GM21529 (cell line): ENCODE measurements at regions not wholly inside any gene's neighbourhood (a gene's known extent, or its start where the extent isn't known, plus 50 kb on each side); places are given as distances from the start of the nearest gene placed in this dataset.
A peak's percentile ranks its signal among the peaks of the same experiment; 100 is the strongest.
"Not testable (repeated sequence)": the region's sequence is repeated elsewhere in the genome, so short reads cannot be mapped to it uniquely, and the experiment has no call there.

Experiments
- ATAC-seq: cut with Tn5 transposase; IDR thresholded peaks from one replicate; pipeline ENCODE4 v1.9.1; 2021; ENCODE audit not compliant: unreplicated experiment

DNA sequence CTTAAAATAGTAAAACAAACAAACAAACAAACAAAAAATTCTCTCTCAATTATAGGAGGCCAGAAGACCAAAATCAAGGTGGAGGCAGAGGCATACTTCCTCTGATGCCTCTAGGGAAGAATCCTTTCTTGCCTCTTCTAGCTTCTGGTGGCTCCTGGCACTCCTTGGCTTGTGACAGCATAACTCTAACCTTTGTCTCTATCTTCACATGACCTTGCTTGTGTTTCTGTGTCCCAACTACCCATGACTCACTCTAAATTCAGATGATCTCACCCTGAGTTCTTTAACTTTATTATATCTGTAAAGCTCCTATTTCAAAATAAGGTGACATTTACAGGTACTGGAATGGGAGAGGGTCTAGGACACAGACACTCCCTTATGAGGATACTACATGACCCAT is 88.3 kb upstream of the ANTXRL start:
- ATAC-seq: no peak

DNA sequence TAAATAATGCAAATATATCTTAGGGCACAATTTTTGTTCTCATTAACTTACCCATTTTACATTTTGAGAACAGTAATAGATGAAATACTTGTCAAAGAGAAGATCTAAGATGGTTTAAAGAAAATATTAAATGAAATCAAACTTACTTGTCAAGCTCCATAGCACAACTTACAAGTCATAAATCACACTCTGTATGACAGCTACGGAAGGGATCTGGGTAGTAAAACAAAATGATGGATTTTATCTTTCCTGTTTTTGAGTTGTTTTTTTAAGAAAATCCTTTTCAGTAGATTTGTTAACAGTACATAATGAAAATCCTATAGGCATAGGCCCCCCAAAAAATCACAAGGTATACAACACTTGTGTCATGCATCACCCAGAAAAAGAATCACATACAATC is 84.4 kb upstream of the ANTXRL start:
- not testable (repeated sequence) for ATAC-seq

DNA sequence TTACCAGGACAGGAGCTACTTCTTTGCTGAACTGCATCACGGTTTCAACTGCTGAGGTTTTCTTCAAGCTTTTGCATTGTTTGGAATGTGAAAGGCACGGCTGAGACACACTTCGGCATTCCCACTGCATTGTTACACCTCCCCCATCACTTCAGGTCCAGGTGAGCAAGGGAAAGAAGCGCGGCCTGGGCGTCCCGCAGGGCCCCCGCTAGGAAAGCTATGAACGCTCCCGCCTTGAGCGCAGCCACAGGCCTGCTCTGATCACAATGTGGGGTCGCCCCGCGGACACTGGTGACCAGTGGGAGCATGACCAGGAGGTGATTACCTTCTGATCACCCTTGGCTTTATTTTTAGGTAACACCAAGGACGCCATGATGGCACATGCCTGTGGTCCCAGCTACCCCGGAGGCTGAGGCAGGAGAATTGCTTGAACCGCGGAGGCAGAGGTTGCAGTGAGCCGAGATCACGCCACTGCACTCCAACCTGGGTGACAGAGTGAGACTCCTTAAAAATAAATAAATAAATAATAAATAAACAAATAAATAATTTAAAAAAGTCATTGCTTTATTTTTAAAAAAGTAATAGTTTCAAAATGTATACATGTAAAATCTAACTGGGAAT is 82.2 kb upstream of the ANTXRL start:
- ATAC-seq: not testable (repeated sequence)

DNA sequence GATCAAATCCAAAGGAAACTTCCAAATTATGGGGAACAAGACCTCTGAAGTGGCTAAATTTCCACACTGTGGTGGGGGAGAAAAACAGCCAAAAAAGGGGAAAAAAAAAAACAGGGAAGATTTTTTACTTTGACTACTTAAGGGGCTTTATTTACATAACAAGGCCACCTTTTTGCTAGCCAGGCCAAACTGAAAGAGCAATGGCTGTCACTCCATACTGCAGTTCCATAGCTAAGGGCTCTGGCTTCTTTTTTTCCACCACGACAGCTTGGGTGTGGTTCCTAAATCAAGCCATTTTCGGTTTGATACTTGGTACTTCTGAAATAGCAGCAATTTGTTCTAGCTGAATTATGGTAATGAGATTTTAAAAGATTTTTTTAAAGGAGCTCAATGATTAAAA is 76.4 kb upstream of the ANTXRL start:
- not testable (repeated sequence) for ATAC-seq

GRCh38 chr10:46215426-46215825 is 71.4 kb upstream of the ANTXRL start:
- ATAC-seq: no peak

DNA sequence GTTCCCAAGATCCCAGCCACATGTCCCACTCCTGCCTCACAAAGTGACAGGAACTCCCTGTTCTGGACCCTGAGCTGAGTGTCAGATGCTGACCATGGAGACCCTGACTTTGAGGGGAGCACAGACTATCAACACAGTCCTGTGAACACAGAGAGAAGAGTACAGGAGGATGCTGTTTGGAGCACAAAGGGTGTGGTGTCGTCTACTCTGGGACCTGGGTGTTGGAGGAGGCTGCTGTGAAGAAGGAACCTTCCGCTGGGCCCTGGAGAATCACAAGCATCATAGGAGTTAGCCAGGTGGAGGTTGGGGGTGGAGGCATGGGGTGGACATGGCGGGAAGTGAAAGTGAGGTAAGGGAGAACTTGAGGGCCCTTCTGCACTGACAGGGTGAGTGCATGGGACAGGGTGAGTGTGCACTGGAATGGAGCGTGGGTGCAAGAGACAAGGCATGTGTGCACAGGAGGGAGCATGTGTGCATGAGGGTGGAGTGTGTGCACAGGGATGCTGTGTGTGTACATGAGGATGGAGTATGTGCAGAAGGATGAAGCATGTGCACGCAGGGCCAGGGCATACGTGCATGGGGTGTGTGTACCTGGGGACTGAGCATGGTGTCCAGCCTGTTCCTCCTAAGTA is 70.7 kb upstream of the ANTXRL start:
- no peak for ATAC-seq

DNA sequence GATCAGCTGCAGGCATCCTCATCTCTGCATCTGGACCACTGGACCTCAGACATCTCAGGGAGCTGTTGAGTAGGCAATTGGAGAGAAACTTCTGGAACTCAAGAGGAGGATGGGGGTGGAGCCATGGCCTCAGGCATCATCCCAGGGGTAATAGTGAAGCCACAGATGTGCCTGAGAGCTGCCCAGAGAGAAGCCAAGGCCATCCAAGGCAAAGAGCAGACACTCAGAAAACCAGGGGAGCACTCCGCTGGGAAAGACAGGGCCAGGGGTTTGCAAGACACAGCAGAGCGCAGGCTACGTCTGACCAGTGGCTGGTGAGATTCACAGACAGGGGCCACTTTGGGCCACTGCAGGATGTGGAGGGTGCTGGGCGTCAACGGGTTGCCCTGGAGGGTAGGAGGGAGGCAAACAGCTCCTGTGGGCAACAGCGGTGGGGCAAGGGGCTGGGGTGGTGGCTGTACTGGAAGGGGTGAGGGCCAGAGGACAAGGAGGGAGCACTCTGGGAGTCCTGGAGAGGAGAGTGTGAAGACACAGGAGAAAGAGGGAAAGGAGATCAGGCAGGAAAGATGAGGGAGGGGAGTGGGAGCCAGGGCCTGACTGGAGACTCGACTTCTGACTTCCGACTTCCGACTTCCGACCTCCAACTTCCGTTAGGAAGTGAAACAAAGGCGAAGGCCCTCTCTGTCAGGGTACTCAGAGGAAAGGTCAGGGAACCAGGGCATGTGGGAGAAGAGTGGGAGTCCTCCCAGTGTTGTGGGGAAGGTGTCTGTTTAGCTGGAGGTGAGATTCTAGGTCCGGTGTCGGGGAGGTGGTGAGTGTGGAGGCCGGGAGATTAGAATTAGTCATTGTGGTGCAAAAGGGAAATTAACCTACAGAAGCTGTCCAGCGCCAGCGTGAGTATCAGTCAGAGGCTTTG is 69.7 kb upstream of the ANTXRL start:
- ATAC-seq: peak; percentile 53

DNA sequence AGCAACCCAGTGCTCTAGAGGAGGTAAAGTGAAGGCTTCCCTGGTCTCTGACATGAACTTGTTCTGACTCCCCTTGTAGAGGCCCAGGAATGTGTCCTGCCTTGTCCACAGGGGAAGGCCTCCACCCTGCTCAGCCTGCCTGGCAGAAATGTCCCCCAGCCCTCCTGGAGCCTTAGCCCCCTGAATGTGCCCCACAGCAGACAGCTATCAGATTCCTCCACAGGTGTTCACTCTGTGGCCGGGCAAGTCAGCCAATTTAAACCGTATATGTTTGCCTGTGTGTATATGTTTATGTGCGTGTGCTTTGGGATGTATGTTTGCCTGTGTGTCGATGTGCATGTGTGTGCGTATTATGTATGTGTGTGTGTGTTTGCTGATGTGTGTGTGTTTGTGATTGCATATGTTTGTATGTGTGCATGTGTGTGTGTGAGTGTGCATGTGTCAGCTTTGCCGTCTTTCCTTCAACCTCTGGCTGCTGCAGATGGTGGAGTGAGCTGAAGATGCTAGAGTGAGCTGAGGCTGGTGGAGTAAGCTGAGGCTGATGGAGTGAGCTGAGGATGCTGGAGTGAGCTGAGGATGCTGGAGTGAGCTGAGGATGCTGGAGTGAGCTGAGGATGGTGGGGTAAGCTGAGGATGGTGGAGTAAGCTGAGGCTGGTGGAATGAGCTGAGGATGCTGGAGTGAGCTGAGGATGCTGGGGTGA is 68.9 kb upstream of the ANTXRL start:
- no peak for ATAC-seq

GRCh38 chr10:46218921-46219320 is 67.9 kb upstream of the ANTXRL start:
- no peak for ATAC-seq

DNA sequence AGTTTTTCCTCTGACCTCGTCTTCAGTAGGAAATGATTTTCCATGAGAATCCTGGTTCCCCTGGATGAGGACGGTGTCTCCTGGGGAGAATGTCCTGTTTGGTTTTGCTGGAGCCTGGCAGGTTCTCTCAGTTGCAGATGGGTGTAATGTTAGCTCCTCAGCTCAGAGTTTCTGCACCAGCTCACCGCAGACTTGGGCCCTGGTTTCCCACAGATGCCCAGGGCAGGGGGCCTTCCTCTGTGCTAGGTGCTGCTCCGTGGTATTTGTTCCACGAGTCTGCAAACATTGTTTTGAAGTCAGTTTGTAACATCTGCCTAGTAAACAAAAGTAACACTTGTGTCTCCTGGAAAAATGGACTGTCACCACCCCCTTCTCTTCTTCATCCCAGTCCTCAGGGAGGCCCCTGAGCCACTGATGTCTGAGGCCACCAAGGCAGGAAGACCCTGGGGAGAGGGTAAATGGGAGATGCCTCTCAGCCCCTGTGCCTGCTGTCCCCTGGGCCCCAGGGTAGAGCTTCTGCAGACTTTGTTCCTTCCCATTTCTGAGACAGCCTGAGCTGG is 67.3 kb upstream of the ANTXRL start:
- ATAC-seq: not testable (repeated sequence)

DNA sequence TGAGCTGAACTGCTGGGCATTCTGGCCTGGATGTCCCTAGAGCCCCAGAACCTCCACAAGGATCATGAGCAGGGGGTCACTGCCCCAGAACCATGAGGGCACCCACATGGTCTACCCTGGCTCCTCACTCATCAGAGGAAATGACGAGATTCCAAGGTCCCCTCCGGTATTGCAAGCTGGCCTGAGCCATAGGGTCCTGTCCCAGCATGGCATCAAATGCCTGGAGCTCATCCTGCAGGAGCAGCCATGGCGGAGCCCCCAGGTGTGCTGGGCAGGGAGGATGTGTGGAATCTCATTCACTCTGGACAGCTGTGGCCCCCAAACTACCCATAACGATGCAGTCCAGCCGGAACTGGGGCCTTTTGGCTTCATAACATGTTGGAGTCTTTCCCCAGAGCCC is 66.6 kb upstream of the ANTXRL start:
- no peak for ATAC-seq

GRCh38 chr10:46220872-46221538 is 65.8 kb upstream of the ANTXRL start:
- ATAC-seq: no peak

GRCh38 chr10:46222364-46222935 is 64.3 kb upstream of the ANTXRL start:
- no peak for ATAC-seq

DNA sequence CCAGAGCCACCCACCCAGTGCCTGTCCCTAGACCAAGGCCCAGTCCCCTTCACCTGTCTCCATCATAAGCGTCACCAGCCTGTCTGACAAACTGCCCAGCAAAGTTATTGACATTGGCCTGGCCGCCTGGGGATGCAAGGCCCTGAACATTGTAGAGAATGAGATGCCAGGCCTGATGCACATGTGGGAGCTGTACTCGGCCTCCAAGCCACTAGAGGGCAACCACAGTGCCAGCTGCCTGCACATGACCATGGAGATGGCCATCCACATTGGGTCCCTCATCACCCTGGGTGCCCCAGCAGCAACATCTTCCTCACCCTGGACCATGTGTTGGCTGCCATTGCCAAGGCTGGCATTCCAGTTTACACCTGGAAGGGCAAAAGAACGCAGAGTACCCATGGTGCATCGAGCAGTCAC is 63.7 kb upstream of the ANTXRL start:
- no peak for ATAC-seq

DNA sequence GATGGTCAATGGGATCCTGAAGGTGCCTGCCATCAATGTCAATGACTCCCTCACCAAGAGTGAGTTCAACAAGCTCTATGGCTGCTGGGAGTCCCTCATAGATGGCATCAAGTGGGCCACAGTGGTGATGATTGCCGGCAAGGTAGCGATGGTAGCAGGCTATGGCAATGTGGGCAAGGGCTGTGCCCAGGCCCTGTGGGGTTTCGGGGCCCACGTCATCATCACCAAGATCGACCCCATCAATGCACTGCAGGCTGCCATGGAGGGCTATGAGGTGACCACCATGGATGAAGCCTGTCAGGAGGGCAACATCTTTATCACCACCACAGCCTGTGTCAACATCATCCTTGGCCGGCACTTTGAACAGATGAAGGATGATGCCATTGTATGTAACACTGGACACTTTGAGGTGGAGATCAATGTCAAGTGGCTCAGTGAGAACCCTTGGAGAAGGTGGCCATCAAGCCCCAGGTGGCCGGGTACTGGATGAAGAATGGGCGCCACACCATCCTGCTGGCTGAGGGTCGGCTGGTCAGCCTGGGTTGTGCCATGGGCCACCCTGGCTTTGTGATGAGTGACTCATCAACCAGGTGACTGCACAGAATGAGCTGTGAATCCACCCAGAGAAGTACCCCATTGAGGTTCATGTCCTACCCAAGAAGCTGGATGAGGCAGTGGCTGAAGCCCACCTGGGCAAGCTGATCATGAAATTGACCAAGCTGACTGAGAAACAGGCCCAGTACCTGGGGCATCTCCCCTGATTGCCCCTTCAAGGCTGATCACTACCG is 63.0 kb upstream of the ANTXRL start:
- no peak for ATAC-seq

GRCh38 chr10:46224414-46224682 is 62.4 kb upstream of the ANTXRL start:
- ATAC-seq: no peak

GRCh38 chr10:46225597-46225996 is 61.2 kb upstream of the ANTXRL start:
- no peak for ATAC-seq

DNA sequence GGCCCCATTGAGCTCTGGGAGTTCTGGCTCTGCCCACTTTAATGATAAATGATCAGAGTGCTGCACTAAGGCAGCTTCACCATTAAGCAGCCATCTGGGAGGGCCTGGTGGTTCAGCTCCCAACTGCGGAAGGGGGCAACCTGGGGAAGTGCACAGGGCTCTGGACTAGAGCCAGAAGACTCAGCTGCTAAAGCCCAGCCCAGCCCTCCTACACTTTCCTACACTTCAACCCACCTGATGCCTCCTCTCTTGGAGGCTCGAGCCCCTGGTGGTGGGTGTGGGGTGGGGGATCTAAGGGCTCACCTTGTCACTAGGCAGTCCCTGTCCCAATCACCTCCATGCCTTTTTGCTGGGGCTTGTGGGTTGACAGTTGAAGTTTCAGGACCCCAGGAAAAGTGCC is 60.6 kb upstream of the ANTXRL start:
- no peak for ATAC-seq

DNA sequence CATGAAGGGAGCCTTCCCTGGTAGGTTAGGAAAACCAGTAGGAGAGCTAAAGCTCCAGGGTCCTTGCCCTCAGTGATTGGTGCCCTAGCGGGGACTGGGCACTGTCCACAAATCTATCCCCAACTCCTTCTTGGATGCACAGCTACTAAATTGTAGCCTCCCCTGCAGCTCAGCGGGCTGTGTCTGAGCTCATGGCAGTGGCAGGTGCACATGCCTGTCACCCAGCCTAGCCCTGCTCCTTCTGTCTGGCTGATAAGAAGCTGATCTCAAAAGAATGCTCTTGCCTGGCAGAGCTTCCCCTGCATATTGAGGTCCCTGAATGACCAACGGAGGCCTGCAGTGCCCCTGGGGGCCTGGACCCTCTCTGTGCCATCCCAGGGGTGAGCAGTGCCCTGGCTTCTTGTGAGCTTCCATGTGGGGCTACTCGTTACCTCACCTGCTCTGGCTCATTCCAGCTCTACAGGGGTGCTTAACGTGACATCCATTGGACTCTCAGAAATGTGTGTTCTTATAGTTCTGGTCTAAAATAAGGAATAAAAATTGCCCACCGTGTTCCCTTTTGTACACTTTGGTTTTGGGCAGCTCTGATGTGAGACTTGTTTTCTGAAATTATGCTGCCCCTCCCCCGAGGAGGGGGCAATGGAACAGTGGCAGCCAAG is 59.8 kb upstream of the ANTXRL start:
- no peak for ATAC-seq
